ENCODE measurements at regions not wholly inside any gene's neighbourhood (a gene's known extent, or its start where the extent isn't known, plus 50 kb on each side); places are given as distances from the start of the nearest gene placed in this dataset.

DNA sequence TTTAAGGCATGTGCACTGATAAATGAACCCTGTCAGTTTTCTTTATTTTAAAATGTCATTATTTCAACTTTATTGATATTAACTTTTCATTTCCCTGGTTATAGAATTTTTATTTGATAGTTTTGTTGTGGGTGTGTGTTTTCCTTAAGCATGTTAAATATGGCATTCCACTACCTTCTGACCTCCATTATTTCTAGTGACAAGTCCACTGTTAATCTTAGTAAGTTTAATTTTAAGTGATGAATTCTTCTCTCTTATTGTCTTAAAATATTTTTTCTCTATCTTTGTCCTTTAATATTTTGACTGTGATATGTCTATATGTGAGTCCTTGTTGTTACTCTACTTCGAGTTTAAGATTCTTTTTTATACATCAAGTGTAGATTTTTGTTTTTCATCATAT, 685.7 kb downstream of the GALR1 start:
- no peak for DNase-seq (ENCODE audit: low read depth)
- H3K4me3 ChIP-seq (ENCODE audit: low read length) = no peak overlapping the region
- no peak overlapping the region for H3K9ac ChIP-seq (ENCODE audit: low read length)
- H3K4me1 ChIP-seq (ENCODE audit: control insufficient read depth, insufficient read depth, low read length) = no peaks in the 10 kb centered on the region
- peaks cover 3% of the 10 kb centered on the region for H3K9me3 ChIP-seq (ENCODE audit: control insufficient read depth, low read length)
- no peaks in the 10 kb centered on the region for H3K27me3 ChIP-seq (replicated peaks; ENCODE audit: control insufficient read depth, insufficient read depth, low read length)
- no peaks in the 10 kb centered on the region for H3K36me3 ChIP-seq (ENCODE audit: control insufficient read depth, insufficient read depth, low read length, severe bottlenecking)

DNA sequence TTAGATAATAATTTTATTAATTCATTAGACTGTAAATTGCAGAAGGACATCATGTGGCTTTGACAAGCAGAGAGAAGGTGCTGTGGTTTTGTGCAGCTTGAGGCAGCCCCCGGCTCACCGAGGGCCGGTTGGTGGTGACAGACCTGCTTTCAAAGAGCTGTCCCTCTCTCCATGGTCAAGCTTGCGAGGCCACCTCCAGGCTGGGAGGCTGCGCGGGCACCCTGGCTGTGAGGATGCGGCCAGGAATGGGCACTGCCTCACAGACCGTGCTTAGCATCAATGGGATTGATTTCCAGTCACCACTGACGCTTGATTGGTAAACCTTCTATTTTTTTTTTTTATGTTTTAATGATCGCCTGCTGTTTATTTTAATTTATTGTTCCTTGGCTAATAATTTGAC, 690.9 kb downstream of the GALR1 start:
- H3K9ac ChIP-seq (ENCODE audit: low read length) = no peak overlapping the region
- H3K4me1 ChIP-seq (ENCODE audit: control insufficient read depth, insufficient read depth, low read length) = no peaks in the 10 kb centered on the region
- no peak for DNase-seq (ENCODE audit: low read depth)
- no peaks in the 10 kb centered on the region for H3K36me3 ChIP-seq (ENCODE audit: control insufficient read depth, insufficient read depth, low read length, severe bottlenecking)
- no peaks in the 10 kb centered on the region for H3K27me3 ChIP-seq (replicated peaks; ENCODE audit: control insufficient read depth, insufficient read depth, low read length)
- no peak overlapping the region for H3K4me3 ChIP-seq (ENCODE audit: low read length)
- H3K9me3 ChIP-seq (ENCODE audit: control insufficient read depth, low read length) = peaks cover 3% of the 10 kb centered on the region

DNA sequence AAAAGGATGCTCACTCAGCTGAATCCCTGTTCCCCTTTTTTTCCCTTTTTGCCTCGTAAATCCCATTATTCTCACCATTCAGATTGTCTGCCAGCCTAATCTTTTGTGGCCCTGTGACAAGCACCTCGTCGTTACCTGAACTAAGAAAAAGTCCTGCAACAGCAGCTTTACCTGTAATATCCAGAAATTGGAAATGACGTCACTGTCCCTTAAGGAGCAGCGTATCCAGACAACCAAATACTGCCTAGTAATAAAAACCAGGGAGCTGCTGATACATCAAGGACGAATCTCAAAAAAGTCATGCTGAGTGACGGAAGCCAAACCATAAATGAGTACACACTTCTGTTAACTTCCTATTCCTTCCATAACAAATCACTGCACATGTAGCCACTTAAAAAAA, 694.9 kb downstream of the GALR1 start:
- no peaks in the 10 kb centered on the region for H3K4me1 ChIP-seq (ENCODE audit: control insufficient read depth, insufficient read depth, low read length)
- no peak overlapping the region for H3K4me3 ChIP-seq (ENCODE audit: low read length)
- no peaks in the 10 kb centered on the region for H3K27me3 ChIP-seq (replicated peaks; ENCODE audit: control insufficient read depth, insufficient read depth, low read length)
- no peaks in the 10 kb centered on the region for H3K36me3 ChIP-seq (ENCODE audit: control insufficient read depth, insufficient read depth, low read length, severe bottlenecking)
- H3K9ac ChIP-seq (ENCODE audit: low read length) = no peak overlapping the region
- no peak for DNase-seq (ENCODE audit: low read depth)
- no peaks in the 10 kb centered on the region for H3K9me3 ChIP-seq (ENCODE audit: control insufficient read depth, low read length)

DNA sequence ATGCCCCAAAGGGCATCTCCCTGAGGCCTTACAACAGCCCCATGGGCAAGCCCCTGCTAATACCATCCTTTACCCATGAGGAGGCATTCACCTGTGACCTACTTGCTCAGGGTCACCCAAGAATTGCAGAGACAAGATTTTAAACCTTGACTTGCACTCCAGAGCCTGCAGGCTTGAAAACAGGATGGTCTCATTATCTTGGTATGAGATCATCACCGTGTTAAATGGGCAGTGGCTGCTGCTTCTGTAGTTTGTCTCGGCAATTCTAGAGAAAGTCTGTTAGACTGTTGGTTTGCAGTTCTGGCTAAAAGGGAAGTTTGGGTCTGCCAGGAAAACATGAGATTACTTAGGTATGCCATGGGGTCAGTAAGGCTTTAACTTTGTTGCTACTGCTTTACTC, 698.9 kb downstream of the GALR1 start:
- no peak for DNase-seq (ENCODE audit: low read depth)
- Histone ChIP-seq H3K9me3 (ENCODE audit: control insufficient read depth, low read length) (no peaks in the 10 kb centered on the region), H3K36me3 (ENCODE audit: control insufficient read depth, insufficient read depth, low read length, severe bottlenecking) (no peaks in the 10 kb centered on the region), H3K27me3 (replicated peaks; ENCODE audit: control insufficient read depth, insufficient read depth, low read length) (no peaks in the 10 kb centered on the region), H3K4me3 (ENCODE audit: low read length) (no peak overlapping the region), H3K9ac (ENCODE audit: low read length) (no peak overlapping the region), H3K4me1 (ENCODE audit: control insufficient read depth, insufficient read depth, low read length) (no peaks in the 10 kb centered on the region)

DNA sequence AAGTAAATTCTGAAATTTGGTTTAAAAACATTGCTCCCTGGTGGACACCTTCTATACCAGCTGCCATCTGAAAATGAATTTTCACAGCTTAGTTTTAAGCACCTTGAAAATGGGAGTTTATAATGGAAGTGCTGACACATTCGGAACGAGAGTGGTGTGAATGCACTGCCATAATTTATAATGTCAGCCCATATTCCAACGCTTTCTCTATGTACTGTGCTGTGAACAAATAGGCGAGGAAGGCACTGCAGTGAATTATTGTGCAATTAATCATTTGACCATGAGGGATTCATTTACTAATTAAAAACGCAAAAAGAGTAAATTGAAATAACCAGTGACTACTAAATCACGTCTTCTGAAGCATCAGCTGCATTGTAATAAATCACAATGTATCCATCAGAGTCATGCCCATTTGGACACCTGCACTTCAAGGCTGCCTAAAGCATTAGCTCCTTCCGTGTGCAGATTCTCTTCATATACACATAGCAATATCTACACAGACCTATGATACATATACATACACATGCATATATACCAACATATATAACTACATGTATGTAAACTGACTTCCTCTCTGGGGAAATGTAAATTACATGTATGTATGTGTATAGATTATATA, 699.8 kb downstream of the GALR1 start:
- Histone ChIP-seq H3K36me3 (ENCODE audit: control insufficient read depth, insufficient read depth, low read length, severe bottlenecking) (no peaks in the 10 kb centered on the region), H3K4me1 (ENCODE audit: control insufficient read depth, insufficient read depth, low read length) (no peaks in the 10 kb centered on the region), H3K27me3 (replicated peaks; ENCODE audit: control insufficient read depth, insufficient read depth, low read length) (no peaks in the 10 kb centered on the region), H3K9ac (ENCODE audit: low read length) (no peak overlapping the region), H3K9me3 (ENCODE audit: control insufficient read depth, low read length) (no peaks in the 10 kb centered on the region), H3K4me3 (ENCODE audit: low read length) (no peak overlapping the region)
- DNase-seq (ENCODE audit: low read depth) = no peak

DNA sequence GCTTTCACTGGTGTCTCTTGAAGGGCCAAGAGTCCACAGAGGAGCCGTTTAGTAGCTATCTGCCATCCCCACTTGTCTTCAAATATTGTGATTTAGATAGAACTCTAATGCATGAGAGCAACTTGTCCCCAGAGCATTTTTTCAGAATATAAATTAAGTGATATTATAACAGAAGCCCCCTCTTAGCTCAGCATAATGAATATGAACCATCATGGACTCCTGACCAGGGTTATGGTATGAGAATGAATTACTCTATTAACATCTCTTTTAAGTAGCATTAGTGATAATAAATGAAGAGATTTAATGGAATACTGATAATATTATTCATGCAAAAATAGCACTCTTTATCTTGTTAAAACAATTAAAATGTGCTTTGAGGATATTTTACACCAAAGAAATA, 709.6 kb downstream of the GALR1 start:
- Histone ChIP-seq H3K4me1 (ENCODE audit: control insufficient read depth, insufficient read depth, low read length) (no peaks in the 10 kb centered on the region), H3K4me3 (ENCODE audit: low read length) (no peak overlapping the region), H3K9ac (ENCODE audit: low read length) (no peak overlapping the region), H3K36me3 (ENCODE audit: control insufficient read depth, insufficient read depth, low read length, severe bottlenecking) (no peaks in the 10 kb centered on the region), H3K9me3 (ENCODE audit: control insufficient read depth, low read length) (no peaks in the 10 kb centered on the region), H3K27me3 (replicated peaks; ENCODE audit: control insufficient read depth, insufficient read depth, low read length) (no peaks in the 10 kb centered on the region)
- no peak for DNase-seq (ENCODE audit: low read depth)

DNA sequence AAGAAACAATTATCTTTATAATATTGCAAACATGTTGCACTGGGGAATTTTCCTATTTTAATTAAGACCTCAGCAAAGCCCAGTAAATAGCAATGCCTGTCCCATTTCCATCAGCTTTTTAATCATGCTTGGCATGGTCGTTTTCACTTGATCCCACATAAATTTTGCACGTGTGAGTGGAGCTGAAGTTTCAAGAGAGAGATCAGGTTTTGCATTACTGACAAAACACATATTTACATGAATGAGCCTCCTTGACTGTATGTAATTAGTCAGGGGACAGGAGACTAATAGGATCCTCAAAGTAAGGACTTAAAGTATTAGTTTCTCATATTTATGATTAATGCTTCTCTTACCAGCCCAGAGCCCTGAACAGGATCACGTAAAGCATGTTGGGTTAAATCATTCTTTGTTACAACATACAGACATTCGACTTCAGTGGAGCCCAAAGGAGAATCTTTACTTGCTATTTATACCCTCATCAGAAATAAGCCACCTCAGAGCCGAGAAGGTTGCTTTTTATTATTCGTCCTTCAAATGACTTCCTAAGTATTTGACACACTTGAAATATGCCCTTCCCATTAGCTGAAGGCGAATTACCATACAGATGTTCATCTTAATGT, 711.3 kb downstream of the GALR1 start:
- Histone ChIP-seq H3K9ac (ENCODE audit: low read length) (no peak overlapping the region), H3K36me3 (ENCODE audit: control insufficient read depth, insufficient read depth, low read length, severe bottlenecking) (no peaks in the 10 kb centered on the region), H3K4me1 (ENCODE audit: control insufficient read depth, insufficient read depth, low read length) (no peaks in the 10 kb centered on the region), H3K4me3 (ENCODE audit: low read length) (no peak overlapping the region), H3K27me3 (replicated peaks; ENCODE audit: control insufficient read depth, insufficient read depth, low read length) (no peaks in the 10 kb centered on the region), H3K9me3 (ENCODE audit: control insufficient read depth, low read length) (no peaks in the 10 kb centered on the region)
- no peak for DNase-seq (ENCODE audit: low read depth)

DNA sequence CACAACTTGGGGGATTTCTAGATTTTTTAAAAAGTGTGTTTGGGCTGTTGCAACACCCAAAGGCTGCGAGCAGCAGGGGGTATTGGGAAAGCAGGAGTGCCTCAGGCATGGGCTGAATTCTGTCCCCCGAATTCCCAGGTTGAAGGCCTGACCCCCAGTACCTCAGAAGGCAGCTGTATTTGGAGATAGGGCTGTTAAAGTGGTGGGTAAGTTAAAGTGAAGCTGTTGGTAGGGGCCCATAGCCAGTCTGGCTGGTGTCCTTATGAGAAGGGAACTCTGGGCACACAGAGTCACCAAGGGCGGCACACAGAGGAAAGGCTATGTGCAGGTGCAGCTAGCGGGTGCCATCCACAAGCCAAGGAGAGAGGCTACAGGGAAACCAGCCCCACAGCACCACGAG, 717.4 kb downstream of the GALR1 start:
- Histone ChIP-seq H3K27me3 (replicated peaks; ENCODE audit: control insufficient read depth, insufficient read depth, low read length) (no peaks in the 10 kb centered on the region), H3K36me3 (ENCODE audit: control insufficient read depth, insufficient read depth, low read length, severe bottlenecking) (no peaks in the 10 kb centered on the region), H3K9me3 (ENCODE audit: control insufficient read depth, low read length) (no peaks in the 10 kb centered on the region), H3K9ac (ENCODE audit: low read length) (no peak overlapping the region), H3K4me1 (ENCODE audit: control insufficient read depth, insufficient read depth, low read length) (no peaks in the 10 kb centered on the region), H3K4me3 (ENCODE audit: low read length) (no peak overlapping the region)
- DNase-seq (ENCODE audit: low read depth) = no peak

DNA sequence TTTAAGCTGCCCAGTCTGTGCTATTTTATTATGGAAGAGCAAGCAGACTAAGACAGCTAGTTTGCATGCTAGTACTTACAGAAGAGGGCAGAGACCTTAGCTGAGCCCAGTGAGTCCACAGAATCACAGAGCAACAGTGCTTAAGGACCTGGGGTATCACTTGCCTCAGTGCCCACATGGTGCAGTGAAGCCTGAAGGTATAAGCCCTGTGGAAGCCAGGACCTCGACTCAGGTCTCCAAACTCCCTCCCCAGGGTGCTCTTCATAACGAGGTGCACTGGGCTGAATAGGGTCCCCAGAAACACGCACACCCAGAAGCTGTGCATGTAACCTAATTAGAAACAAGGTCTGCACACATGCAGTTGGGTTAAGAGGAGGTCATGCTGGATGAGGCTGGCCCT, 718.1 kb downstream of the GALR1 start:
- no peak for DNase-seq (ENCODE audit: low read depth)
- no peaks in the 10 kb centered on the region for H3K9me3 ChIP-seq (ENCODE audit: control insufficient read depth, low read length)
- H3K9ac ChIP-seq (ENCODE audit: low read length) = no peak overlapping the region
- H3K4me1 ChIP-seq (ENCODE audit: control insufficient read depth, insufficient read depth, low read length) = no peaks in the 10 kb centered on the region
- H3K27me3 ChIP-seq (replicated peaks; ENCODE audit: control insufficient read depth, insufficient read depth, low read length) = no peaks in the 10 kb centered on the region
- H3K4me3 ChIP-seq (ENCODE audit: low read length) = no peak overlapping the region
- no peaks in the 10 kb centered on the region for H3K36me3 ChIP-seq (ENCODE audit: control insufficient read depth, insufficient read depth, low read length, severe bottlenecking)

DNA sequence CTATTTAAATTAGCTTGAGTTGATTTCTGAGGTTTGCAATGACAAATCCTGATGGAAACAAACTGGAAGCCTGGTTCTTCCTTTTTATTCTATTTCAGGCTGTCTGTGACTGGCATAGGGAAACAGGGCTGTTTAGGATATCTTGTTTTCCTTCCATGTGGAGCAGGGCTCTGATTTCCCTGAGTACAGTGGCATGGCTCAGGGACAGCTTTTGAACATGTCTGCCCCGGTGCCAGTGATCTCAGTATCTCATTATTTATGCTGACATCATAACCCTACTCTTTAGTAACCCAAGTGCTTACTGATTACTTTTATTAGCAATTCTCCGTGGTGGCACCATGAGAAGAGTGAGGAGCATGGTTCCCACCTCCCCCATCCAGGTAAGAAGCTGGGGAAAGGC, 720.3 kb downstream of the GALR1 start:
- no peak for DNase-seq (ENCODE audit: low read depth)
- no peaks in the 10 kb centered on the region for H3K9me3 ChIP-seq (ENCODE audit: control insufficient read depth, low read length)
- H3K4me3 ChIP-seq (ENCODE audit: low read length) = no peak overlapping the region
- no peak overlapping the region for H3K9ac ChIP-seq (ENCODE audit: low read length)
- no peaks in the 10 kb centered on the region for H3K36me3 ChIP-seq (ENCODE audit: control insufficient read depth, insufficient read depth, low read length, severe bottlenecking)
- no peaks in the 10 kb centered on the region for H3K27me3 ChIP-seq (replicated peaks; ENCODE audit: control insufficient read depth, insufficient read depth, low read length)
- H3K4me1 ChIP-seq (ENCODE audit: control insufficient read depth, insufficient read depth, low read length) = no peaks in the 10 kb centered on the region

DNA sequence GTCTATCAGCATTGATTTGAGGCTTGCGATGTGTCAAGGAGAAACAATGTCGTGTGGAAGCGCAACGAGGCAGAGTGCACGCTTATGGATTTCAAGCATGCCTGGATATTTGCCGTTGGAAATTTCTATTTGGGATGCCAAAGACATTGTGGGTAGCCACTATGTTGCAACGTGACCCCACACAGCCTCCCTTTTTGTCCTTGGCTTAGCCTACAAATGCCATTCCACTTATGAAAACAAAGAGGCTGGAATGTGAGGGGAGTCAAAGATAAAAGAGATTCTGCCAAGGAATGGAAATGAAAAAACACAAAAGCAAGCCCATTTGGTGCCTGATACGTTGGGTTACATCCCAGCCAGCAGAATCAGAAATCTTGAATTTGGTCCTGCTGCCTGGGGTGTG, 721.2 kb downstream of the GALR1 start:
- H3K36me3 ChIP-seq (ENCODE audit: control insufficient read depth, insufficient read depth, low read length, severe bottlenecking) = no peaks in the 10 kb centered on the region
- no peak for DNase-seq (ENCODE audit: low read depth)

DNA sequence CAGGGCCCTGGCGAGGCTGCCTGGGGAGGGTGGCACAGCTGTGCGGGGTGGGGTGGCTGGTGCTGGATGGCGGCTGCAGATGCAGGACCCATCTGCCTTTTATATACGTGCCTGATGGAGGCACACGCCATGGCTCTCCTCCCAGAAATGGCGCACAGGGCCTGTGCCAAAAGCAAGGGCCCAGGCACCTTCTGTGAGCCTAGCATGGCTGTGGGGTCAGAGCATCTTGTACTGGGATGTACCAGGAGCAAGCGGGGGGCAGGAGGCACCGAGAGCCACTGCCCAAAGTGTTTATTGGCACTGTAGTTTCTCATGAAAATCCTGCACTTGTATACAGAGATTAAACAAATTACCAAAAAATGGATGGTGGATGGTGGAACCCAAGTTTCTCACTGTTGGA, 724.1 kb downstream of the GALR1 start:
- Histone ChIP-seq H3K36me3 (ENCODE audit: control insufficient read depth, insufficient read depth, low read length, severe bottlenecking) (no peaks in the 10 kb centered on the region), H3K9ac (ENCODE audit: low read length) (no peak overlapping the region), H3K27me3 (replicated peaks; ENCODE audit: control insufficient read depth, insufficient read depth, low read length) (no peaks in the 10 kb centered on the region), H3K9me3 (ENCODE audit: control insufficient read depth, low read length) (no peaks in the 10 kb centered on the region), H3K4me1 (ENCODE audit: control insufficient read depth, insufficient read depth, low read length) (no peaks in the 10 kb centered on the region), H3K4me3 (ENCODE audit: low read length) (no peak overlapping the region)
- no peak for DNase-seq (ENCODE audit: low read depth)

More for the DNA sequence above, 721.2 kb downstream of the GALR1 start:
- Histone ChIP-seq H3K4me3 (ENCODE audit: low read length) (no peak overlapping the region), H3K4me1 (ENCODE audit: control insufficient read depth, insufficient read depth, low read length) (no peaks in the 10 kb centered on the region), H3K9ac (ENCODE audit: low read length) (no peak overlapping the region), H3K27me3 (replicated peaks; ENCODE audit: control insufficient read depth, insufficient read depth, low read length) (no peaks in the 10 kb centered on the region), H3K9me3 (ENCODE audit: control insufficient read depth, low read length) (no peaks in the 10 kb centered on the region)
